HG02642 (cell line): ENCODE measurements at regions not wholly inside any gene's neighbourhood (a gene's known extent, or its start where the extent isn't known, plus 50 kb on each side); places are given as distances from the start of the nearest gene placed in this dataset.
"Not testable (repeated sequence)": the region's sequence is repeated elsewhere in the genome, so short reads cannot be mapped to it uniquely, and the experiment has no call there.

Source experiments
- ATAC-seq: cut with Tn5 transposase; IDR thresholded peaks from one replicate; pipeline ENCODE4 v1.9.1; 2021; ENCODE audit warnings: mild to moderate bottlenecking; ENCODE audit not compliant: unreplicated experiment, poor library complexity

- no peak for ATAC-seq
Observed at GRCh38 chr3:124351430-124352148, 359.7 kb upstream of the ROPN1 start.

GRCh38 chr3:124352149-124352539 is 360.2 kb upstream of the ROPN1 start:
- ATAC-seq, result no peak

DNA sequence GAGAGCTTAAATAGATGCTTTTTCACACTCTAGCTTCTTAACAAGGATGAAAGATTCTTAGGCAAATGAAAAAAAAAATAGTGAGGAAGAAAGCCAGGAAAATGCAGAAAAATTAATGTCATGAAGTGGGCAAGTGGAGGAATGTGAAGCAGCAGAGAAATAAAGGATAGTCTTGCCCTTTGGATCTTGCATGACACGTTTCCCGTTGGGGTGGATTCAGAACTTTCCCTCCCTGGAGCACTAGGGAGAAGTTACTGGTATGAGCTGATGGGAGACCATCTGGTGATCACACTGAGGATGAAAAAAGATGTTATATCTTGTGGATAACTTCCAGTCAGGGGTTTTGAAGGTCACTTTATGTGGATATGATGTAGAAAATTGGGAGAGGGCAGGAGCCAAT is 361.8 kb upstream of the ROPN1 start:
- no peak for ATAC-seq

- no peak for ATAC-seq
Observed at GRCh38 chr3:124354150-124354549, 362.2 kb upstream of the ROPN1 start.

- ATAC-seq, result no peak
Observed at GRCh38 chr3:124358156-124358555, 366.2 kb upstream of the ROPN1 start.

GRCh38 chr3:124360155-124360554 is 368.2 kb upstream of the ROPN1 start:
- no peak for ATAC-seq

- ATAC-seq, result no peak
Observed at GRCh38 chr3:124360563-124360962, 368.6 kb upstream of the ROPN1 start.

DNA sequence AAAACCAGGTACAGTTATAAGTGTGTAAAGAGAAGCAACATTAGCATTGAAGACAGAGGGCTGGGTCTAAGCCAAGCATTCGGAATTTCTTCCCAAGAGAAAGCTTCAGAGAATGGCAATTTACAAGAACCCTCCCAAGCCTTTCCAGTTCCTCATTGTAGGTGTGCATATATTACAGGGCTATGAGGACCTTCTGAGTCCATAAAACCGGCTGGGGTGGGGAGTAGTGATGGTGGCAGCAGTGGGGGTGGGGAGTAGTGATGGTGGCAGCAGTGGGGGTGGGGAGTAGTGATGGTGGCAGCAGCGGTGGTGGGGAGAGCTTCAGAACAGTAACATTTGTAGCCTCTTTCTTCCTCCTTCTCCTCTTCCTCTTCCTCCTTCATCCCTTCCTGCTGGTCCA is 368.7 kb upstream of the UMPS start:
- no peak for ATAC-seq

- ATAC-seq, result no peak
Observed at GRCh38 chr3:124362455-124362854, 367.8 kb upstream of the UMPS start.

GRCh38 chr3:124363476-124363875 is 366.8 kb upstream of the UMPS start:
- ATAC-seq, result no peak

- ATAC-seq, result no peak
Observed at GRCh38 chr3:124364317-124365020, 365.8 kb upstream of the UMPS start.

GRCh38 chr3:124366655-124367054 is 363.6 kb upstream of the UMPS start:
- not testable (repeated sequence) for ATAC-seq

DNA sequence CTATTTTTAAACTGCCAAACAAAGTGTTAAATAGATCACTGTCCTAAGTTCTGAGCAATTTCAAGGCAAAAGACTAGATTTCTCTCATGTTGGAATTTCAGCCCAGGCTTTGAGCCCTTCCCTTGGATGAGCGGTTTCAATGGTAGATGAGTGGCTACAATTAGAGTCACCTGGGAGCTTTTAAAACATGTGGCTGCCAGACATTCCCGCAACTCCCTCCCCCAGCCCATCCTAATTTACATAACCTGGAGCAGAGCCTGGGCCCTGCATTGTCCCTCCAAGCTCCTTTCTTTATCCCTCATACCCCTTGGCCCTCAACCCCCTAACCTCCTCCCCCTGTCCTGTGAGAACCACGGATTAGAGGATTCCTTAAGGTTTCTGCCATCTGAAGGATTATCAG is 357.5 kb upstream of the UMPS start:
- ATAC-seq, result no peak

- no peak for ATAC-seq
Observed at GRCh38 chr3:124373524-124373923, 356.7 kb upstream of the UMPS start.

DNA sequence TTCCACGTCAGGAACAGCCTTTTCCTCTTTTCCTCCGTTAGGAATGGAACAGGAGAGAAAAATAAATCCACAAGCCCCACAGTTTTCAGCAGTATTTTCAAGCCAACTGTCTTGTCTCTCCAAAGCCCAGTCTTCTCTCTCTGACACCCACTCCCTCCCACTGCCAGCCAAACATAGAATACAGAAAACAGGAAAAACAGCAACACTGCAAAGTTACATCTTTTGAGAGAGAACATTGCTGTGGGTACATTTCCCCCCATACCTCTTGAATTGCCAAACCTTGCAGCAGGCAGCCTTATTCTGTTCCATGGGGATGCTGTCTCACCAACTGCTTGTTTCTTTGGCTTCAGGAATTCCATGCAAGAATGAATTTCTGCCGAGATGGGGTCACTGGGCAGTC is 355.7 kb upstream of the UMPS start:
- ATAC-seq, result no peak

DNA sequence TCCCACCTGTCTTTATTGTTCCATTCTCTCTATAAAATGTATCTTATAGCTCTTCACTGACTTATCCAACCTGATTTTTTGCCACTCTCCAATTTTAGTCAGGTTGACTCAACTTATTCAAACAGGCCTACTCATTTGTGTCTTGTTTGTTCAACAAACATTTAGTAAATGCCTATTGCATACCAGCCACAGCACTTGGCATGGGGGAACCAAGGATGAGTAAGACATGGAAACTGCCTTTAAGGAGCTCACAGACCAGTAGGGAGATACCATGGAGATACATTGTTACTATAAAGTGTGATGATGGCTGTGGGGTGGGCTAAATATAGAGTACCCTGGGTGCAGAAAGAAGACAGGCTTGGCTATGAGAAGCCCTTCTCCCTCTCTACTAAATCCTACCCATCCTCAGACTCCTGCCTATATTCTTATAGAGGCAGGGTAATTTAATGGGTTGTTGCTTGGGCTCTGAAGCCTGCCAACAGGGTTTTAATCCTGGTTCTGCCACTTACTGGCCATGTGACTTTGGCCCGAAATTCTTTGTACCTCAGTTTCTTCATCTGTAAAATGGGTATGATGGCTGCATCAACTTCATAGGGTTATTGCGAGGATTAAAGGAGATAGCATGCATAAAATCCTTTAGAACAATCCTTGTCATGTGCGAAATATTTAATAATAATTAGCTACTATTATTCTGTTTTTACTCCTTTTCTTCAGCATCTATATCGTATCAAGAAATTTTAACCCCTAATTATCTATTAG is 348.5 kb upstream of the UMPS start:
- ATAC-seq, result no peak

DNA sequence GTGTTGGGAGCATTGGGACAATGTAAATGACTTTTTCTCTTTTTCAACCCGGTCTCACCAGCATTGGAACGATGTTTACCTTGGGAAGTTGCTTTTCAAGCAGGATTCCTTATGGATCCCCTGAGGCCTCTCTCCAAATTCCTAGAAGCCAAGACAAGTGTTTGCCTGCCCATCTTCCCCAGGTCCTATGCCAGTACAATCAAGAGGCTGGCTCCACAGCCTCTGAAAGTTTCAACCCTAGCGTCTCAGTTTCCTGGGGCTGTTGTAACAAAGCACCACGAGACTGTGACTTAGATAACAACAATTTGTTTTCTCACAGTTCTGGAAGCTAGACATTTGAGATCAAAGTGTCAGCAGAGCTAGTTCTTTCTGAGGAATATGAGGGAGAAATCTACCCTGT is 347.2 kb upstream of the UMPS start:
- no peak for ATAC-seq

DNA sequence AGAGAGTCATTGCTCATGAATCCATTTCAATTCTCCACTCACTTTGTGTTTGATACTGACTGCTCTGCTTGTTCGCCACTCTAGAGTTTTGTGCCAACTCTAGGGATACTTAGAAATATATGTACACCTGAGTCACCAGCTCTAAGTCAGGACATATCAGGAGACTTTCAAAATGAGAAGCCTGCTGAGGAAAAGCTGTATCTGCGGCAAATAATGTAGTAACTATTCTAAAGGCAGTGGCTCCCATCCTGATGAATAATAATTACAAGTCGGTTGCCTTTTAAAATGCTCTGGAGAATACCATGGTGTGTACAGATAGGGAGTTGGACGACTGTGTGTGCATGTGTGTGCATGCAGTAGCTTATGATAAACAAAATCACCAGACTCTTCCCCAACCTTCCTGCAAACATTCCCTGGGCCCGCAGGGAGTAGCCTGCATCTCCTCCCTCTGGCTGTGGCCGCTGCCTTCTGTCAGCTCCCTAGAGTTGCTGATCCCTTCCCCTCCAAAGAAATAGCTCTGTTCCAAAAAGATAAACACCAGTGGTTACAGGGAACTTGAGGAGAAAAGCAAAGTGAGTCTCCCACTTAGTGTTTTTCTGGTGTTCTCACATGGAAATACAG is 346.3 kb upstream of the UMPS start:
- ATAC-seq, result no peak

DNA sequence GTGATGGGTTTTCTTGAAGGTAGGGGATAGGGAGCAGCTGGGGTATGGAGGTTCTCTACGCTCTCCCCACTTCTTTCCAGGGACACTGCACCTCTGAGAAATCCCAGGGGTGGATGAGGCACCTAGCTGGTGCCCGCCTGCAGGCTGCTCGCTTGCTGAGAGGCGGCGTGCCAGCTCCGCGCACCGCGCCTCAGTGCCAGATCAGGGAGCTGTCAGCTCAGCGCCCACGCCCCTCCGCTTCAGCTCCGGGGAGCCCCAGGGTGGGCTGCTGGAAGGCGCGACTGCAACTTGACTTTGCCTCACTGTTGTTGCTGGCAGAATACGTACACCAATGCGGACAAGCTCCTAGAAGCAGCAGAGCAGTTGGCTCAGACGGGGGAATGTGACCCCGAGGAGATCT is 345.7 kb upstream of the UMPS start:
- ATAC-seq, result no peak

DNA sequence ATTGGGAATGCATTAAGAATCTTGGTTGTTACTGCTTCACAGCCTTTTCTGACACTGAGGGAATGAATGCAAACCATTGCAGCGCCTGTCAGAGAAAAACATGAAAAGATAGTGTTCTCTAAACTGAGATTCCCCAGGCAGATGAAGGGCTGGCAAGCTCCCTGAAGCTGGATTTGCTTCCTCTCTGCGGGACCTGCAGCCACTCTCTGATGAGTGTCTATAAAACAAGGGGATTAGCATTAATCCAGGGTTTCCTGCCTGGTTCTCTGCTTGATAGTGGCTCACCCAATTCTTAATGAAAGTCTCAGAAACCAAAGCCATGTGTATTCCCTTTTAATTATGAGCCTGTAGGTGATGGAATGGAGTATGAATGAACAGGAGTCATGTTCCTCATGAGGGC is 344.3 kb upstream of the UMPS start:
- no peak for ATAC-seq

DNA sequence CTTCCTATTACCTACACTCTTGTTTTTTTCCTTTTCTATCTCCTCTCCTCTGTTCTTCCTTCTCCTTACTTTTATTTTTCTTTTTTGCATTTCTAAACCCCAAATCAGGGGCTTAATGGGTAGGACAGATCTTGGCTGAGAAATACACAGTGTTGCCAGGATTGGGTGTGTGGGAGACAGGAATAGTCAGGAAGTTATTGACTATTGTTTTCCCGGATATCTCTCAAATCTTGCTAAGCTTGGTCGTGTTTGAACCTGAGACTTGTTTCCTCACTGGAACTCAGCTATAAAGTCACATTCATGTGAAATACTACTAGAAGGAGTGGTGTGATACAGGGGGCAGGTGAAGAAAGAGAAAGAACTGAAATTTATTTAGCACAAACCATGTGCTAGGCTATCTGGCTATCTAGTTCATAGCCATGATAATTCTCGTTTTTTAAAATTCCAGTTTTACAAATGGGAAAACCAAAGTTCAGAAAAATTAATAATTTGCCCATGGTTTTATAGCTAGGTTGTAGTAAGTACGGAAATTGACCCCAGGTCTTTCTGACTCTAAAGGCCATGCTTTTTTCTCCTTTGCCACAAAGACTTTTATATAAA is 343.2 kb upstream of the UMPS start:
- no peak for ATAC-seq
